ENCODE measurements at regions not wholly inside any gene's neighbourhood (a gene's known extent, or its start where the extent isn't known, plus 50 kb on each side); places are given as distances from the start of the nearest gene placed in this dataset.

DNA sequence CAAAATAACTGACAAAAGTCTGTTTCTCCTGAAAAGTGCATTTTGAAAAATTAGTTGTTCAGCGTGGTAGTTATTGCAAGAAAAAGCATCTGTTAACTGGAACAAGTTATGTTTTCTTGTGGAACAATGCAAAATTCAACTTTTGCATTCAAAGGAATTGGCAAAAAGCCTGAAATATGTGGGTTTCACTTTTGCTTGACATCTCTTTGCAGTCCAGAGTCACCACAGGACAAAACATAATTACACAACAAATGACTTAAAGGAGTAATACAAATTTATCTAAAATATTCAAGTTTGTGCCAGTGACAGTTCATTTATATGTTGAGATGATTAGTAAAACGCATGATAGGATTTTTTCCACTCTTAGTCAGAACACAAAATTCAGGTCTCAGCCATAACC lies 96.3 kb upstream of the P2RY1 start (continued):
- TF ChIP-seq POLR2AphosphoS5 (IDR thresholded peaks at IDR 0.05; ENCODE audit: control insufficient read depth, insufficient read depth, low read depth, low read length) = no peak

- intact Hi-C loops (cut with micrococcal nuclease) = no loop called here
- no peaks in the 10 kb centered on the region for H3K9me1 ChIP-seq (ENCODE audit: control insufficient read depth, insufficient read depth, low read length)
- no peak for FAIRE-seq
- H3K4me1 ChIP-seq (replicated peaks in 1 of 2; ENCODE audit: control insufficient read depth in 2 of 2, insufficient read depth in 2 of 2, low read length in 2 of 2) = no peaks in the 10 kb centered on the region
- no peaks in the 10 kb centered on the region for H3K27me3 ChIP-seq (ENCODE audit: control insufficient read depth in 2 of 2, insufficient read depth in 2 of 2, low read length in 2 of 2)
- no TSS peak for BruUV-seq (replicated peaks)
- no peak overlapping the region for H3K4me2 ChIP-seq (ENCODE audit: insufficient read depth, low read length)
- ChIA-PET POLR2A (no interaction called here), CTCF (ENCODE audit: low intra/inter-chr PET ratio) (no interaction called here)
- no peak overlapping the region for H3K9ac ChIP-seq (ENCODE audit: insufficient read depth in 1 of 2, low read depth in 2 of 2, low read length in 2 of 2)
- H3K4me3 ChIP-seq = no peak overlapping the region
- H3K9me3 ChIP-seq (replicated peaks; ENCODE audit: control insufficient read depth, insufficient read depth, low read depth, low read length) = no peaks in the 10 kb centered on the region
- WGBS (ENCODE audit: insufficient coverage, low coverage, missing lambda C conversion rate) = 5% methylated on average over 2 of the region's 2 CpGs
- in situ Hi-C loops (cut with MboI) = no loop called here
- no peak overlapping the region for H3K27ac ChIP-seq (ENCODE audit: extremely low read depth, low read depth, low read length)
- 0 out of 2 replicates have a peak overlapping the region, but pooled peaks have one; percentile 32 for H2AFZ ChIP-seq (ENCODE audit: low read depth, low read length)
- ATAC-seq = no peak
- H3K36me3 ChIP-seq (ENCODE audit: control insufficient read depth, insufficient read depth, low read length) = no peaks in the 10 kb centered on the region
- H4K20me1 ChIP-seq (replicated peaks; ENCODE audit: control insufficient read depth, insufficient read depth, low read length) = no peaks in the 10 kb centered on the region
- no peak for DNase-seq (ENCODE audit: extremely low read depth in 1 of 4, low spot score in 3 of 4)
- H3K79me2 ChIP-seq (ENCODE audit: control insufficient read depth, insufficient read depth, low read length) = no peaks in the 10 kb centered on the region
- TF ChIP-seq IFI16 (CRISPR knock-in tag; IDR thresholded peaks at IDR 0.05) = no peak
- TF ChIP-seq CBX2 (IDR thresholded peaks at IDR 0.05; ENCODE audit: insufficient read depth, low read length, poor library complexity, severe bottlenecking) = no peak
- TF ChIP-seq, protein P1, sequence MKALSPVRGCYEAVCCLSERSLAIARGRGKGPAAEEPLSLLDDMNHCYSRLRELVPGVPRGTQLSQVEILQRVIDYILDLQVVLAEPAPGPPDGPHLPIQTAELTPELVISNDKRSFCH (CRISPR knock-in tag; IDR thresholded peaks at IDR 0.05) = no peak
- TF ChIP-seq, protein P1 (tag; IDR thresholded peaks at IDR 0.05) = no peak
- TF ChIP-seq, protein P2, sequence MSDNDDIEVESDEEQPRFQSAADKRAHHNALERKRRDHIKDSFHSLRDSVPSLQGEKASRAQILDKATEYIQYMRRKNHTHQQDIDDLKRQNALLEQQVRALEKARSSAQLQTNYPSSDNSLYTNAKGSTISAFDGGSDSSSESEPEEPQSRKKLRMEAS (CRISPR knock-in tag; IDR thresholded peaks at IDR 0.05) = no peak
- TF ChIP-seq, protein P3, sequence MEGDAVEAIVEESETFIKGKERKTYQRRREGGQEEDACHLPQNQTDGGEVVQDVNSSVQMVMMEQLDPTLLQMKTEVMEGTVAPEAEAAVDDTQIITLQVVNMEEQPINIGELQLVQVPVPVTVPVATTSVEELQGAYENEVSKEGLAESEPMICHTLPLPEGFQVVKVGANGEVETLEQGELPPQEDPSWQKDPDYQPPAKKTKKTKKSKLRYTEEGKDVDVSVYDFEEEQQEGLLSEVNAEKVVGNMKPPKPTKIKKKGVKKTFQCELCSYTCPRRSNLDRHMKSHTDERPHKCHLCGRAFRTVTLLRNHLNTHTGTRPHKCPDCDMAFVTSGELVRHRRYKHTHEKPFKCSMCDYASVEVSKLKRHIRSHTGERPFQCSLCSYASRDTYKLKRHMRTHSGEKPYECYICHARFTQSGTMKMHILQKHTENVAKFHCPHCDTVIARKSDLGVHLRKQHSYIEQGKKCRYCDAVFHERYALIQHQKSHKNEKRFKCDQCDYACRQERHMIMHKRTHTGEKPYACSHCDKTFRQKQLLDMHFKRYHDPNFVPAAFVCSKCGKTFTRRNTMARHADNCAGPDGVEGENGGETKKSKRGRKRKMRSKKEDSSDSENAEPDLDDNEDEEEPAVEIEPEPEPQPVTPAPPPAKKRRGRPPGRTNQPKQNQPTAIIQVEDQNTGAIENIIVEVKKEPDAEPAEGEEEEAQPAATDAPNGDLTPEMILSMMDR (IDR thresholded peaks at IDR 0.05 in 2 of 3, conservative IDR thresholded peaks at IDR 0.05 in 1 of 3; ENCODE audit: insufficient read depth in 2 of 3, low read depth in 1 of 3, low read length in 3 of 3) = no peak
- no peak for TF ChIP-seq SMC3 (conservative IDR thresholded peaks at IDR 0.05; ENCODE audit: insufficient read depth, low read depth, low read length)
- TF ChIP-seq NEUROD1 (IDR thresholded peaks at IDR 0.05; ENCODE audit: borderline replicate concordance, low read depth, low read length, partially characterized antibody) = no peak
- no peak for TF ChIP-seq ZNF140 (CRISPR knock-in tag; IDR thresholded peaks at IDR 0.05)
- no peak for TF ChIP-seq HDAC1 (IDR thresholded peaks at IDR 0.05)
- TF ChIP-seq SOX6 (IDR thresholded peaks at IDR 0.05) = no peak
- TF ChIP-seq SUPT5H (IDR thresholded peaks at IDR 0.05) = no peak
- no peak for TF ChIP-seq ZZZ3 (IDR thresholded peaks at IDR 0.05)
- TF ChIP-seq HNRNPH1 (optimal IDR thresholded peaks at IDR 0.05; ENCODE audit: low read depth, low read length) = no peak
- TF ChIP-seq NR1H2 (CRISPR knock-in tag; IDR thresholded peaks at IDR 0.05) = no peak
- no peak for TF ChIP-seq KAT2B (IDR thresholded peaks at IDR 0.05; ENCODE audit: low read depth, low read length)
Measured at GRCh38 chr3:152742368-152743347, 92.3 kb upstream of the P2RY1 start.

Measured in K562 (cell line).